HG02970 (cell line): ENCODE measurements at regions not wholly inside any gene's neighbourhood (a gene's known extent, or its start where the extent isn't known, plus 50 kb on each side); places are given as distances from the start of the nearest gene placed in this dataset.
"Not testable (repeated sequence)": the region's sequence is repeated elsewhere in the genome, so short reads cannot be mapped to it uniquely, and the experiment has no call there.

Experiments used
- ATAC-seq: cut with Tn5 transposase; IDR thresholded peaks from one replicate; pipeline ENCODE4 v1.9.1; 2021; ENCODE audit warnings: mild to moderate bottlenecking, moderate library complexity, moderate number of reproducible peaks; ENCODE audit not compliant: unreplicated experiment, low FRiP score

- ATAC-seq: no peak
These were observed 401.5 kb downstream of the RPS6KC1 start for GRCh38 chr1:213452501-213452900.

GRCh38 chr1:213457186-213457585 lies 406.1 kb downstream of the RPS6KC1 start:
- no peak for ATAC-seq

- ATAC-seq: no peak
These were observed 406.7 kb downstream of the RPS6KC1 start for GRCh38 chr1:213457733-213458132.

GRCh38 chr1:213462374-213462773 lies 411.3 kb downstream of the RPS6KC1 start:
- ATAC-seq: not testable (repeated sequence)

GRCh38 chr1:213464786-213465460 lies 413.9 kb downstream of the RPS6KC1 start:
- no peak for ATAC-seq

- no peak for ATAC-seq
These were observed 415.5 kb downstream of the RPS6KC1 start for GRCh38 chr1:213466541-213466940.

- ATAC-seq: no peak
These were observed 423.0 kb downstream of the RPS6KC1 start for GRCh38 chr1:213474054-213474453.

GRCh38 chr1:213481395-213481794 lies 430.4 kb downstream of the RPS6KC1 start:
- no peak for ATAC-seq

- no peak for ATAC-seq
These were observed 433.3 kb downstream of the RPS6KC1 start for GRCh38 chr1:213484333-213484732.

- ATAC-seq: no peak
These were observed 433.7 kb downstream of the RPS6KC1 start for GRCh38 chr1:213484758-213485157.

- ATAC-seq: no peak
These were observed 435.4 kb downstream of the RPS6KC1 start for GRCh38 chr1:213486488-213486887.

GRCh38 chr1:213491468-213491867 lies 440.4 kb downstream of the RPS6KC1 start:
- no peak for ATAC-seq

- ATAC-seq: no peak
These were observed 441.4 kb downstream of the RPS6KC1 start for GRCh38 chr1:213492161-213493041.

- ATAC-seq: no peak
These were observed 448.4 kb downstream of the RPS6KC1 start for GRCh38 chr1:213499444-213499843.

- no peak for ATAC-seq
These were observed 456.6 kb downstream of the RPS6KC1 start for GRCh38 chr1:213507472-213508223.

GRCh38 chr1:213511173-213511572 lies 460.1 kb downstream of the RPS6KC1 start:
- no peak for ATAC-seq

- no peak for ATAC-seq
These were observed 461.3 kb downstream of the RPS6KC1 start for GRCh38 chr1:213512316-213512715.

- ATAC-seq: no peak
These were observed 462.0 kb downstream of the RPS6KC1 start for GRCh38 chr1:213513006-213513405.

GRCh38 chr1:213514408-213515179 lies 463.6 kb downstream of the RPS6KC1 start:
- ATAC-seq: not testable (repeated sequence)

GRCh38 chr1:213519098-213519497 lies 468.1 kb downstream of the RPS6KC1 start:
- ATAC-seq: no peak
